ENCODE measurements at regions not wholly inside any gene's neighbourhood (a gene's known extent, or its start where the extent isn't known, plus 50 kb on each side); places are given as distances from the start of the nearest gene placed in this dataset.

- no peaks in the 10 kb centered on the region for H3K27me3 ChIP-seq (ENCODE audit: control insufficient read depth, insufficient read depth, low read length)
- H3K4me3 ChIP-seq (ENCODE audit: low read depth, low read length): no peak overlapping the region
- H3K36me3 ChIP-seq (ENCODE audit: control insufficient read depth, insufficient read depth, low read length): no peaks in the 10 kb centered on the region
- TF ChIP-seq, protein P1, sequence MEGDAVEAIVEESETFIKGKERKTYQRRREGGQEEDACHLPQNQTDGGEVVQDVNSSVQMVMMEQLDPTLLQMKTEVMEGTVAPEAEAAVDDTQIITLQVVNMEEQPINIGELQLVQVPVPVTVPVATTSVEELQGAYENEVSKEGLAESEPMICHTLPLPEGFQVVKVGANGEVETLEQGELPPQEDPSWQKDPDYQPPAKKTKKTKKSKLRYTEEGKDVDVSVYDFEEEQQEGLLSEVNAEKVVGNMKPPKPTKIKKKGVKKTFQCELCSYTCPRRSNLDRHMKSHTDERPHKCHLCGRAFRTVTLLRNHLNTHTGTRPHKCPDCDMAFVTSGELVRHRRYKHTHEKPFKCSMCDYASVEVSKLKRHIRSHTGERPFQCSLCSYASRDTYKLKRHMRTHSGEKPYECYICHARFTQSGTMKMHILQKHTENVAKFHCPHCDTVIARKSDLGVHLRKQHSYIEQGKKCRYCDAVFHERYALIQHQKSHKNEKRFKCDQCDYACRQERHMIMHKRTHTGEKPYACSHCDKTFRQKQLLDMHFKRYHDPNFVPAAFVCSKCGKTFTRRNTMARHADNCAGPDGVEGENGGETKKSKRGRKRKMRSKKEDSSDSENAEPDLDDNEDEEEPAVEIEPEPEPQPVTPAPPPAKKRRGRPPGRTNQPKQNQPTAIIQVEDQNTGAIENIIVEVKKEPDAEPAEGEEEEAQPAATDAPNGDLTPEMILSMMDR (IDR thresholded peaks at IDR 0.05; ENCODE audit: insufficient read depth, low read length, severe bottlenecking): no peak
- FAIRE-seq (no peak), DNase-seq (ENCODE audit: low read depth) (no peak)
Measured at GRCh38 chr13:106942563-106942962, 374.6 kb upstream of the ARGLU1 start.

DNA sequence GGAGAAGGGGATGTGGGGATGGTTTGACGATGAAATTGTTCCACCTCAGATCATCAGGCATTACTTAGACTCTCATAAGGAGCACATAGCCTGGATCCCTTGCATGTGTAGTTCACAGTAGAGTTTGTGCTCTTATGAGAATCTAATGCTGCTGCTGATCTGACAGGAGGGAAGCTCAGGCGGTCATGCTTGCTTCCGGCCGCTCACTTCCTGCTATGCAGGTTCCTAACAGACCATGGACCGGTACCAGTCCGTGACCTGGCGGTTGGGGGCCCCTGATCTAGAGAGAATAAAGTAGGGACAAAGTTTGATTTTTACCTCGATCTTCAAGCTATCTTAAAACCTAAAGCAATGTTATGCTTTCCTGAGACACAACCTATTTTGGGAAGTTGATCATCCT is 373.8 kb upstream of the ARGLU1 start:
- Histone ChIP-seq H3K4me3 (ENCODE audit: low read depth, low read length) (no peak overlapping the region), H3K27me3 (ENCODE audit: control insufficient read depth, insufficient read depth, low read length) (no peaks in the 10 kb centered on the region), H3K36me3 (ENCODE audit: control insufficient read depth, insufficient read depth, low read length) (no peaks in the 10 kb centered on the region)
- DNase-seq (ENCODE audit: low read depth): no peak
- TF ChIP-seq, protein P1 (IDR thresholded peaks at IDR 0.05; ENCODE audit: insufficient read depth, low read length, severe bottlenecking): no peak
- no peak for FAIRE-seq

DNA sequence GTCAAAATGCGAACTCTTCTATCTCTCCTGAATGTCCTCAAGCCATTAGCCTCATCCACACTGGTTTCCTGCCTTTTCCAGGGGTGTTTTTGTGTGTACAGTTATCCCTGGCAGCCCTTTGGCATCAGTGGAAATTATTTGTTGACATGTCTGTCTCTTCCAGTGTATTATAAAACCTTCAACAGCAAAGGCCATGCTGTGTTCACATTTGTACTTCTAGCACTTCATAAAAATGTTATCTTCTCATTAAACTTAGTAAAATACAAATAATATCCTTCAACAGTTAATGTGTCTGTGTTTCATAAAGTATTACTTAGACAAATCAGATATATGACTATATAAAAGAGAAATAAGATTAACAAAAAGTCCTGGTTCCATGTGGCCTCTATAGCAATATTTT is 359.5 kb upstream of the ARGLU1 start:
- DNase-seq (ENCODE audit: low read depth): no peak
- TF ChIP-seq, protein P1 (IDR thresholded peaks at IDR 0.05; ENCODE audit: insufficient read depth, low read length, severe bottlenecking): no peak
- FAIRE-seq: no peak
- H3K36me3 ChIP-seq (ENCODE audit: control insufficient read depth, insufficient read depth, low read length): no peaks in the 10 kb centered on the region
- no peaks in the 10 kb centered on the region for H3K27me3 ChIP-seq (ENCODE audit: control insufficient read depth, insufficient read depth, low read length)
- H3K4me3 ChIP-seq (ENCODE audit: low read depth, low read length): no peak overlapping the region

- FAIRE-seq (no peak), DNase-seq (ENCODE audit: low read depth) (no peak)
- Histone ChIP-seq H3K4me3 (ENCODE audit: low read depth, low read length) (no peak overlapping the region), H3K27me3 (ENCODE audit: control insufficient read depth, insufficient read depth, low read length) (no peaks in the 10 kb centered on the region), H3K36me3 (ENCODE audit: control insufficient read depth, insufficient read depth, low read length) (no peaks in the 10 kb centered on the region)
- TF ChIP-seq, protein P1 (IDR thresholded peaks at IDR 0.05; ENCODE audit: insufficient read depth, low read length, severe bottlenecking): no peak
Measured at GRCh38 chr13:106922384-106922783, 354.4 kb upstream of the ARGLU1 start.

- H3K36me3 ChIP-seq (ENCODE audit: control insufficient read depth, insufficient read depth, low read length): no peaks in the 10 kb centered on the region
- no peaks in the 10 kb centered on the region for H3K27me3 ChIP-seq (ENCODE audit: control insufficient read depth, insufficient read depth, low read length)
- DNase-seq (ENCODE audit: low read depth) (no peak), FAIRE-seq (no peak)
- H3K4me3 ChIP-seq (ENCODE audit: low read depth, low read length): no peak overlapping the region
- TF ChIP-seq, protein P1 (IDR thresholded peaks at IDR 0.05; ENCODE audit: insufficient read depth, low read length, severe bottlenecking): no peak
Measured at GRCh38 chr13:106919638-106920037, 351.7 kb upstream of the ARGLU1 start.

GRCh38 chr13:106919133-106919532 is 351.2 kb upstream of the ARGLU1 start:
- TF ChIP-seq, protein P1 (IDR thresholded peaks at IDR 0.05; ENCODE audit: insufficient read depth, low read length, severe bottlenecking): no peak
- FAIRE-seq (no peak), DNase-seq (ENCODE audit: low read depth) (no peak)
- H3K36me3 ChIP-seq (ENCODE audit: control insufficient read depth, insufficient read depth, low read length): no peaks in the 10 kb centered on the region
- no peak overlapping the region for H3K4me3 ChIP-seq (ENCODE audit: low read depth, low read length)
- H3K27me3 ChIP-seq (ENCODE audit: control insufficient read depth, insufficient read depth, low read length): no peaks in the 10 kb centered on the region

Measured in bronchial epithelial cell (primary cell).